Astrocyte of the spinal cord (primary cell): ENCODE measurements at regions not wholly inside any gene's neighbourhood (a gene's known extent, or its start where the extent isn't known, plus 50 kb on each side); places are given as distances from the start of the nearest gene placed in this dataset.

ENCODE experiments used
- DNase-seq: peaks from one replicate; pipeline ENCODE4 v3.0.0; 2011; ENCODE audit warnings: low read depth, low spot score
- H3K4me3 ChIP-seq: 2 replicates; pipeline ENCODE4 v1.5.1; 2011; ENCODE audit warnings: low read depth, mild to moderate bottlenecking, low read length, moderate library complexity
- in situ Hi-C: cut with HindIII; loops from 2 replicates; pipeline ENCODE4 v1.10.0; 2017; ENCODE audit warnings: low sequenced_read_pairs
- TF ChIP-seq, protein P1 (sequence below): IDR thresholded peaks from 2 replicates; pipeline ENCODE4 v1.5.1; 2012; ENCODE audit warnings: low read depth, mild to moderate bottlenecking, low read length, inconsistent platforms

DNA sequence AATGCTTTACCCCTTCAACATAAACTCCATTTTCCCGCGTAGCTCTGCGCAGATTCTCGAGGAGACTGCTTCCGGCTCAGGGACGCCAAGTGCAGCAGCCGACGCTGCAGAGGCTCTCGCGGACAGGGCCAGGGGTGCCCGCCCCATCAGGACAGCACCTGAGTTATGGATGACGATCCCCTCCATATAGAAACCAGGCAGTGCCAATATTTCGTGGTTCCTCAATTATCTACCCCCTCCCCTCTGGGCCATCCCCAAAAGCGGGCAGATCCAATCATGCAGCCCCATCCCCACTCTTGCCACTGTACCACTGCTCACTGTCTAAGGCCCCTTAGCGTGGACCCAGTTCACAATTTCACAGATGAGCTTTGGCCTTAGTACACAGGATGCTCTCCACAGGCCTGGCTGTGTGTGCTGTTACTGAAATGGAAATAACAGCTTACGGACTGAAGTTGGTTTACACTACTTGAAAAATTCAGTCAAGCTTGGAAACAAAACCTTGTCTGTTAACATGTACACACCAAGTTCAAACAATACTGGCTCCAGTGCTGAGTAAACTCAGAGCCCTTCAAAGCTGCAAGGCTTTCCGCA lies 74.5 kb downstream of the DACT2 start:
- TF ChIP-seq, protein P1, sequence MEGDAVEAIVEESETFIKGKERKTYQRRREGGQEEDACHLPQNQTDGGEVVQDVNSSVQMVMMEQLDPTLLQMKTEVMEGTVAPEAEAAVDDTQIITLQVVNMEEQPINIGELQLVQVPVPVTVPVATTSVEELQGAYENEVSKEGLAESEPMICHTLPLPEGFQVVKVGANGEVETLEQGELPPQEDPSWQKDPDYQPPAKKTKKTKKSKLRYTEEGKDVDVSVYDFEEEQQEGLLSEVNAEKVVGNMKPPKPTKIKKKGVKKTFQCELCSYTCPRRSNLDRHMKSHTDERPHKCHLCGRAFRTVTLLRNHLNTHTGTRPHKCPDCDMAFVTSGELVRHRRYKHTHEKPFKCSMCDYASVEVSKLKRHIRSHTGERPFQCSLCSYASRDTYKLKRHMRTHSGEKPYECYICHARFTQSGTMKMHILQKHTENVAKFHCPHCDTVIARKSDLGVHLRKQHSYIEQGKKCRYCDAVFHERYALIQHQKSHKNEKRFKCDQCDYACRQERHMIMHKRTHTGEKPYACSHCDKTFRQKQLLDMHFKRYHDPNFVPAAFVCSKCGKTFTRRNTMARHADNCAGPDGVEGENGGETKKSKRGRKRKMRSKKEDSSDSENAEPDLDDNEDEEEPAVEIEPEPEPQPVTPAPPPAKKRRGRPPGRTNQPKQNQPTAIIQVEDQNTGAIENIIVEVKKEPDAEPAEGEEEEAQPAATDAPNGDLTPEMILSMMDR: no peak
- DNase-seq: no peak
- in situ Hi-C loops: no loop called here
- no peak overlapping the region for H3K4me3 ChIP-seq

DNA sequence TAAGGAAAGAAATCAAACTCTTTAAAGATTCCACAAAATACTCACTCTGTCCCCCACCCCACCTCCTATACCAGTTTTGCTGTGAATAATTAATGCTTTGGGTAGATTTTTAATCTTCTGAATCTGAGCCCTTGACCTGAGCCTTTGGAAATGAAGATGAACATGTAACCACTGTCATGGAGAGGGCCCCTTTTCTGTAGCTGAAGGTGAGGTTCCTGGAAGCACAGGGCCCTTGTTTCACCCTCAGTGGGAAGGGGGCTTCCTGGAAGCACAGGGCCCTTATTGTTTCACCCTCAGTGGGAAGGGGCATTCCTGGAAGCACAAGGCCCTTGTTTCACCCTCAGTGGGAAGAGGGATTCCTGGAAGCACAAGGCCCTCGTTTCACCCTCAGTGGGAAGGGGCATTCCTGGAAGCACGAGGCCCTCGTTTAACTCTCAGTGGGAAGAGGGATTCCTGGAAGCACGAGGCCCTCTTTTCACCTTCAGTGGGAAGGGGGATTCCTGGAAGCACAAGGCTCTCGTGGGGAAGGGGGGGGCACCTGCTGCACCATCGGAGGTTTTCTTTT lies 75.7 kb downstream of the DACT2 start:
- in situ Hi-C loops: no loop called here
- TF ChIP-seq, protein P1: no peak
- no peak for DNase-seq
- no peak overlapping the region for H3K4me3 ChIP-seq

DNA sequence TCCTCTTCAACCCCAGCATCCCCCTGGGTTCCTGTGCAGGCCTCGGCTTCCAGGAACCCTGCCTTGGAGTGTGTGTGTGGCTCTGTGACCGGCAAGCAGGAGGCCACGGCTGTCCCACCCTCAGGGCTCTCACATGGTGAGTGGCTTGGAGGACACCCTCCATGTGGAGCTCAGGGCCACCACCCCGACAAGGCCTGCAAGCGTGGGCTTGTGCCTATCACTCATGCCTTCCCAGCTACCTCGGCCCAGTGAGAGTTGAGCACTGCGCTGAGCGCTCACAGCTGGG lies 76.7 kb downstream of the DACT2 start:
- TF ChIP-seq, protein P1: no peak
- no peak overlapping the region for H3K4me3 ChIP-seq
- in situ Hi-C loops: no loop called here

DNA sequence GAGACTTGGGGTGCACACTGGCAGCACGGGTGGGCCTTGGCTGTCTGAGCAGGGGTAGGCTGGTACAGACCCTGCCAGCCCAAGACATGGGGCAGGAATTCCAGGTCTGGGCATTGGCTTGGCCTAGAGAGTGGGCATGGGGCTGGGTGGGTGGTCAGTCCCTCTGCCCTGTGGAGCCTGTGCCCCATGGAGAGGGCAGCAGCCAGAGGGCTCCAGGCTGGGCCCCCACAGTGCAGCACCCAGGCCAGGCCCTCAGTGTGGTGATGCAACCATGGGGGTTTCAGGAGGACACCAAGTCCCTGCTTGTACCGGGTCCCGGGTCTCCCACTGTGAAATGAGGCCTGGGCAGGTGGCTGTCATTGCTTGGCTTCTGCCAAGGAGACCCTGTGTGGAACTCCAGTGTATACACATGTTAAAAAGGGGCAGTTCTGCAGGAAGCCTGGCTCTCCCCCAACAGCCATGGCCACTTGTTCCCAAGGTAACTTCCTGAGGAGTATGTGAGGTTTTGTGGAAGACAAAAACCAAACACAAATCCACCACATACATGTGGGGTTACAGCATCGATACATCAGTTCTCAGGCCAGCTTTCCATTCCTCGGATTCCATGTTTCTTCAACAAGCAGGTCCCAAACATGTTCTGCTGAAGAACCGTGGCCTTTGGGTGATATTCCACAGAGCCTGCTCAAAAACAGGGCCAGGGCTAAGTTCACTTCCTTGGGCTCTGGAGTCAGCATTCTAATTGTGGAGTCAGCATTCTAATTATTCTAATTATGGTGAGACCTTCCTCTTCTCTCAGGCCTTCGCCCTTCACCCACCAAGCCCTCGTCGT lies 77.3 kb downstream of the DACT2 start:
- DNase-seq: no peak
- no peak overlapping the region for H3K4me3 ChIP-seq
- TF ChIP-seq, protein P1: no peak
- in situ Hi-C loops: no loop called here

More for the DNA sequence above, 76.7 kb downstream of the DACT2 start:
- no peak for DNase-seq

DNA sequence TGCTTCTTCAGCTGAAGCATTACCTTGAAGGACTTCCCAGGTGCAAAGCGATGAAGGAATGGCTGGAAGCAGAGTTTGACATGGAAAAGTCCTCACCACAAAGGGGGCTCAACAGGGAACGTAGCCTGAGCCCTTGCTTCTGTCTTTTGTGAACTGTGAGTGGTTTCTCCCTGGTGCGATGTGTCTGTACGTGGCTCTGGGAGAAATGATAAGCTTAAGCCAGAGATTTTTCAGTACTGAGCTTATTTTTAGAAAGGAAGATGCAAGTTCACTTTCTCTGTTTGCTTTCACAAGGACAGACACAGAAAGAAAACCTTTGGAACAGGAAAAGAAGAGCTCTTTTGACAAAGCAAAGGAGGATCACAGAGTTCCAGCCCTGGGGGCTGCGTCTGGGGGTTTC lies 79.4 kb downstream of the DACT2 start:
- no peak for DNase-seq
- no peak overlapping the region for H3K4me3 ChIP-seq
- in situ Hi-C loops: no loop called here
- TF ChIP-seq, protein P1: no peak

DNA sequence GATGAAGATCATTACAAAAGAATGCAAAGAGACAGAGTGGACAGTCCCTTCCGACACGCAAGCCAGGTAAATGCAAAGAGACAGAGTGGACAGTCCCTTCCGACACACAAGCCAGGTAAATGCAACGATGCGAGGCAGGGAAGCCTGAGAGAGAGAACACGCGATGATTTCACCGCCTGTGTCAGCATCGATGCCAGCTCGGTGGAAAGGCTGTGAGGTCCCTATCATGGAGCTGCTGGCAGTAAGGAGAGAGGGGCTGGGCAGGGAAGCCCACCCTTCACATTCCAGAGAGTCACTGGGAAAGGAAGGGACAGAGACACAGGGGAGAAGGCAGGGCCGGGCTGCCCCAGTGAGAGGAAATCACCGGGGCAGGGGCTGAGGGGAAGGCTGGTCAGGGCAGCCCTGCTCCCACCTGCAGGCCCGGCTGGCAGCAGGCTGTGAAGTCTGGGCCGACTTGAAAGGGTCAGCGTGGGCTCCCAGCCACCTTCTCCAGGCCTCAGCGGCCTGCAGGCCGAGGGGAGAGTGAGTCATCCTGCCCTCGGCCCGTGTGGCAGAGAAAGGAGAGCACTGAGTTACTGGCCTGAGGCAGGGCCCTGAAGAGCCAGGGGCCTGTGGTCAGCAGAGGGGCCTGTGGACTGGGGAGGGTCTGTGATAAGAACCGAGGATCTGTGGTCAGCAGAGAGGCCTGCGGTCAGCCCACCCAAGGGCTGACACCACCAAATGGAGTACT lies 80.4 kb downstream of the DACT2 start:
- H3K4me3 ChIP-seq: no peak overlapping the region
- in situ Hi-C loops: no loop called here
- DNase-seq: no peak
- TF ChIP-seq, protein P1: no peak
